OCI-LY7 (cell line): ENCODE measurements at regions not wholly inside any gene's neighbourhood (a gene's known extent, or its start where the extent isn't known, plus 50 kb on each side); places are given as distances from the start of the nearest gene placed in this dataset.
"Not testable (repeated sequence)": the region's sequence is repeated elsewhere in the genome, so short reads cannot be mapped to it uniquely, and the experiment has no call there.

Experiments used
- BruUV-seq: library from RNA; stranded (reverse); fragments of 400-500 nt; replicated peaks from 2 replicates; lab custom pipeline; 2021; lab: Mats Ljungman, UMichigan
- CTCF ChIA-PET: fragments of 300-600 bp; sonication (Branson Sonifier 250); formaldehyde crosslinking; loops from one replicate; lab custom pipeline; 2022; ENCODE audit warnings: antibody characterized with exemption; ENCODE audit not compliant: unreplicated experiment; lab: Charles Lee
- POLR2A ChIA-PET: fragments of 300-600 bp; sonication (Branson Sonifier 250); formaldehyde crosslinking; loops from one replicate; lab custom pipeline; 2022; ENCODE audit warnings: antibody characterized with exemption; lab: Charles Lee
- DNase-seq: peaks from one replicate; pipeline ENCODE4 v3.0.0-alpha.2; 2015; ENCODE audit warnings: low spot score
- H2AFZ ChIP-seq: fragments of 200-600 bp; sonication (generic), shearing (Covaris generic); 2 replicates; pipeline ENCODE4 v1.6.1; 2014; ENCODE audit warnings: mild to moderate bottlenecking, antibody characterized with exemption, low read length, moderate library complexity
- H3K27ac ChIP-seq: fragments of 200-600 bp; sonication (generic); 2 replicates; pipeline ENCODE4 v1.5.1; 2014; ENCODE audit warnings: mixed run types, low read depth, mild to moderate bottlenecking, moderate library complexity, low read length, inconsistent platforms; ENCODE audit not compliant: poor library complexity, severe bottlenecking
- H3K36me3 ChIP-seq: fragments of 200-600 bp; sonication (generic); 2 replicates; pipeline ENCODE4 v1.6.1; 2014; ENCODE audit warnings: mild to moderate bottlenecking, antibody characterized with exemption, low read length, moderate library complexity, mixed read lengths; ENCODE audit not compliant: insufficient read depth
- H3K4me1 ChIP-seq: fragments of 200-600 bp; sonication (generic); 2 replicates; pipeline ENCODE4 v1.5.1; 2014; ENCODE audit warnings: mild to moderate bottlenecking, low read length; ENCODE audit not compliant: insufficient read depth, poor library complexity, severe bottlenecking
- H3K4me2 ChIP-seq: fragments of 200-600 bp; sonication (generic); 2 replicates; pipeline ENCODE4 v1.6.1; 2014; ENCODE audit warnings: mild to moderate bottlenecking, low read length
- H3K4me3 ChIP-seq: fragments of 200-600 bp; sonication (generic); 2 replicates; pipeline ENCODE4 v1.5.1; 2014; ENCODE audit warnings: mild to moderate bottlenecking, low read depth, low read length; ENCODE audit not compliant: poor library complexity, severe bottlenecking
- H3K79me2 ChIP-seq: fragments of 200-600 bp; sonication (generic); 2 replicates; pipeline ENCODE4 v1.6.1; 2016; ENCODE audit warnings: low read depth, mild to moderate bottlenecking, low read length, moderate library complexity, mixed read lengths; ENCODE audit not compliant: insufficient read depth
- H3K9me2 ChIP-seq: fragments of 200-600 bp; sonication (generic); 2 replicates; pipeline ENCODE4 v1.6.1; 2016; ENCODE audit warnings: mild to moderate bottlenecking, low read length, mixed read lengths; ENCODE audit not compliant: insufficient read depth
- H3K9me3 ChIP-seq: fragments of 200-600 bp; sonication (generic); 2 replicates; pipeline ENCODE4 v1.6.1; 2014; ENCODE audit warnings: mild to moderate bottlenecking, mixed run types, low read length, mixed read lengths
- H4K20me1 ChIP-seq: fragments of 200-600 bp; sonication (generic); 2 replicates; pipeline ENCODE4 v1.6.1; 2014; ENCODE audit warnings: mild to moderate bottlenecking, antibody characterized with exemption, low read length, moderate library complexity, mixed read lengths; ENCODE audit not compliant: insufficient read depth
- CTCF ChIP-seq: fragments of 200-600 bp; sonication (generic); conservative IDR thresholded peaks from 2 replicates; pipeline ENCODE4 v1.5.1; 2014; ENCODE audit warnings: mild to moderate bottlenecking, antibody characterized with exemption, low read length, moderate library complexity, mixed read lengths
- EZH2phosphoT487 ChIP-seq: fragments of 200-600 bp; sonication (generic); IDR thresholded peaks from 2 replicates; pipeline ENCODE4 v1.6.1; 2018; ENCODE audit warnings: low read depth, borderline replicate concordance, mild to moderate bottlenecking, mixed run types, antibody characterized with exemption, low read length, moderate library complexity, mixed read lengths
- intact Hi-C: fragments of 100-400 bp; cut with micrococcal nuclease; formaldehyde crosslinking; loops from one replicate; pipeline ENCODE4 v1.10.0; 2022; ENCODE audit not compliant: unreplicated experiment

GRCh38 chr6:78670156-78670555 lies 197.2 kb upstream of the IRAK1BP1 start:
- no peak for TF ChIP-seq EZH2phosphoT487
- no peak for TF ChIP-seq CTCF
- Histone ChIP-seq H3K79me2 (no peaks in the 10 kb centered on the region), H3K36me3 (no peaks in the 10 kb centered on the region), H3K4me3 (no peak overlapping the region), H2AFZ (no peak overlapping the region), H3K9me3 (no peaks in the 10 kb centered on the region), H3K27ac (no peak overlapping the region), H3K4me2 (no peak overlapping the region), H4K20me1 (no peaks in the 10 kb centered on the region), H3K9me2 (no peaks in the 10 kb centered on the region), H3K4me1 (no peaks in the 10 kb centered on the region)
- ChIA-PET CTCF (no interaction called here), POLR2A (no interaction called here)
- intact Hi-C loops = no loop called here
- BruUV-seq = no TSS peak
- DNase-seq = no peak

- ChIA-PET POLR2A (no interaction called here), CTCF (no interaction called here)
- intact Hi-C loops = no loop called here
Observed at GRCh38 chr6:78670802-78671201, 196.5 kb upstream of the IRAK1BP1 start.

GRCh38 chr6:78676069-78677007 lies 191.0 kb upstream of the IRAK1BP1 start:
- BruUV-seq, H3K9me3 ChIP-seq, H2AFZ ChIP-seq, POLR2A ChIA-PET, H3K4me1 ChIP-seq, H3K27ac ChIP-seq, H3K4me2 ChIP-seq, H3K79me2 ChIP-seq, intact Hi-C loops, H3K9me2 ChIP-seq, H3K4me3 ChIP-seq, H3K36me3 ChIP-seq, H4K20me1 ChIP-seq, CTCF ChIA-PET, DNase-seq: not testable (repeated sequence)

More at GRCh38 chr6:78670802-78671201, 196.5 kb upstream of the IRAK1BP1 start:
- no peak overlapping the region for H3K4me3 ChIP-seq
- no TSS peak for BruUV-seq
- TF ChIP-seq EZH2phosphoT487 (no peak), CTCF (no peak)
- no peaks in the 10 kb centered on the region for H4K20me1 ChIP-seq
- H3K79me2 ChIP-seq = no peaks in the 10 kb centered on the region
- no peaks in the 10 kb centered on the region for H3K36me3 ChIP-seq
- H3K4me1 ChIP-seq = no peaks in the 10 kb centered on the region
- H3K9me3 ChIP-seq = no peaks in the 10 kb centered on the region
- no peak overlapping the region for H2AFZ ChIP-seq
- no peak overlapping the region for H3K27ac ChIP-seq
- no peak for DNase-seq
- no peaks in the 10 kb centered on the region for H3K9me2 ChIP-seq
- no peak overlapping the region for H3K4me2 ChIP-seq
